Loucy (cell line): ENCODE measurements at regions not wholly inside any gene's neighbourhood (a gene's known extent, or its start where the extent isn't known, plus 50 kb on each side); places are given as distances from the start of the nearest gene placed in this dataset.

Experiments used
- CTCF ChIP-seq: fragments of 200-600 bp; sonication (generic); conservative IDR thresholded peaks from 2 replicates; pipeline ENCODE4 v1.5.1; 2014; ENCODE audit warnings: mild to moderate bottlenecking, antibody characterized with exemption, low read length
- EZH2phosphoT487 ChIP-seq: fragments of 200-600 bp; IDR thresholded peaks from 2 replicates; pipeline ENCODE4 v1.6.1; 2018; ENCODE audit warnings: antibody characterized with exemption, mild to moderate bottlenecking, moderate library complexity, borderline replicate concordance

GRCh38 chr1:43049481-43049880, 90.8 kb upstream of the SLC2A1 start:
- no peak for TF ChIP-seq CTCF
- no peak for TF ChIP-seq EZH2phosphoT487
